Aorta (tissue), 5 donors: ENCODE measurements at regions not wholly inside any gene's neighbourhood (a gene's known extent, or its start where the extent isn't known, plus 50 kb on each side); places are given as distances from the start of the nearest gene placed in this dataset.
A peak's percentile ranks its signal among the peaks of the same experiment; 100 is the strongest.
"Not testable (repeated sequence)": the region's sequence is repeated elsewhere in the genome, so short reads cannot be mapped to it uniquely, and the experiment has no call there.

ENCODE experiments used
- ATAC-seq: fragments of 200-7000 bp; cut with Tn5 transposase; one replicate; pipeline ENCODE4 v1.9.1; 2022; ENCODE audit warnings: moderate library complexity; ENCODE audit not compliant: low FRiP score
- DNase-seq, 2 donors: peaks; one replicate each; pipeline ENCODE4 v3.0.0-alpha.2; 2020
- H3K27ac ChIP-seq, 2 donors: one replicate each; pipeline ENCODE4 v1.5.1; 2013; ENCODE audit warnings: low read length in 2 of 2, mild to moderate bottlenecking in 2 of 2, moderate library complexity in 2 of 2, control low read depth in 1 of 2, inconsistent platforms in 1 of 2, low read depth in 1 of 2
- H3K27me3 ChIP-seq, 2 donors: one replicate each; pipeline ENCODE4 v1.6.1; 2013; ENCODE audit warnings: control low read depth in 1 of 2, low read length in 1 of 2, mild to moderate bottlenecking in 1 of 2, moderate library complexity in 1 of 2; ENCODE audit not compliant: insufficient read depth in 2 of 2, control insufficient read depth in 1 of 2
- H3K36me3 ChIP-seq, 2 donors: one replicate each; pipeline ENCODE4 v1.6.1; 2013; ENCODE audit warnings: control low read depth in 1 of 2, low read length in 1 of 2, mild to moderate bottlenecking in 1 of 2; ENCODE audit not compliant: insufficient read depth in 2 of 2, control insufficient read depth in 1 of 2
- H3K4me1 ChIP-seq, 2 donors: one replicate each; pipeline ENCODE4 v1.6.1; 2013; ENCODE audit warnings: low read length in 2 of 2, control low read depth in 1 of 2, mild to moderate bottlenecking in 1 of 2, moderate library complexity in 1 of 2; ENCODE audit not compliant: insufficient read depth in 2 of 2, control insufficient read depth in 1 of 2
- H3K4me3 ChIP-seq, 2 donors: one replicate each; pipeline ENCODE4 v1.5.1; 2013; ENCODE audit warnings: low read length in 2 of 2, control low read depth in 1 of 2, mild to moderate bottlenecking in 1 of 2
- H3K9me3 ChIP-seq: one replicate; pipeline ENCODE4 v1.6.1; 2013; ENCODE audit warnings: mild to moderate bottlenecking, low read length; ENCODE audit not compliant: control insufficient read depth
- WGBS, 2 donors: extraction: QIAGEN DNeasy Blood & Tissue Kit; methylation state at CpG; one replicate each; pipeline ENCODE4 v1.1.7; 2013; 5-methylcytosine and 5-hydroxymethylcytosine counted together
- intact Hi-C, 2 donors: fragments of 100-400 bp; cut with DNase I; formaldehyde crosslinking; loops; one replicate each; pipeline versions ENCODE4 v1.14.2 to v1.15.0; 2022
- donor health status: healthy with polysubstance abuse.
- donor health status: Bipolar disorder and iron deficiency.
- donor health status: DM: no; HTN: no; CAD: no.
- donor health status: DM: no; HTN: no; CAD: no.
- donor health status: DM: yes; HTN: yes; CAD: no.

GRCh38 chr6:100228834-100229441, 234.9 kb upstream of the MCHR2 start:
- no peaks in the 10 kb centered on the region for H3K27me3 ChIP-seq
- H3K36me3 ChIP-seq: no peaks in the 10 kb centered on the region
- ATAC-seq (peak; percentile 92), DNase-seq (peak; percentile 82 to 88)
- intact Hi-C loops: no loop called here
- H3K4me3 ChIP-seq: peak overlapping the region; percentile 35 to 94
- WGBS, 2 donors: 0 to 1% methylated on average over 30 of the region's 30 CpGs
- H3K27ac ChIP-seq: no peak overlapping the region
- H3K9me3 ChIP-seq: no peaks in the 10 kb centered on the region
- H3K4me1 ChIP-seq: no peaks in the 10 kb centered on the region

DNA sequence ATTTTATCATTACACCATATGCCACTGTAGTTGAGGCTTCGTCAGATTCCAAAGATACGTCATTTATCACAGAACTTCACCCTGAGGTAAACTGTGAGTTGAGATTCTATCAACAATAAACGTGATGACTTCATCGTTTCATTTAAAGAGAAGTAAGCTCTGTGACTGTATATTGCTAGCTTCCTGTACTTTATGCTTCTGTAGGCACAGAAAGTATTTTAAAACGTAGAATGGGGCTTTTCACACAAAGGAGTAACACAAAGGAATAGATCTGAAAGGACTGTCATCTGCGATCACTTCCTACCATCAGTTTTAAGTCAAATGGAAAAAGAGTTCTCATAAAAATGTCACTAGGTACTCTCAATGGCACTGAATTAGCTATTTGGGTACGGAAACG, 234.4 kb upstream of the MCHR2 start:
- Histone ChIP-seq H3K4me1 (no peaks in the 10 kb centered on the region), H3K36me3 (no peaks in the 10 kb centered on the region), H3K27me3 (no peaks in the 10 kb centered on the region), H3K27ac (no peak overlapping the region), H3K9me3 (no peaks in the 10 kb centered on the region), H3K4me3 (peak overlapping the region; percentile 35 to 94)
- intact Hi-C loops: no loop called here
- 25 to 28% methylated on average over 8 of the region's 8 CpGs for WGBS, 2 donors
- no peak for ATAC-seq
- DNase-seq: no peak

- ATAC-seq: no peak
- Histone ChIP-seq H3K27ac (no peak overlapping the region), H3K4me3 (no peak overlapping the region), H3K36me3 (no peaks in the 10 kb centered on the region), H3K27me3 (no peaks in the 10 kb centered on the region), H3K9me3 (no peaks in the 10 kb centered on the region), H3K4me1 (no peaks in the 10 kb centered on the region)
- no peak for DNase-seq
- 44 to 67% methylated on average over 3 of the region's 3 CpGs for WGBS, 2 donors
- intact Hi-C loops: no loop called here
Measured at GRCh38 chr6:100226811-100227210, 232.8 kb upstream of the MCHR2 start.

GRCh38 chr6:100223952-100224351, 229.9 kb upstream of the MCHR2 start:
- H3K27ac ChIP-seq, H3K4me3 ChIP-seq, DNase-seq, intact Hi-C loops, H3K36me3 ChIP-seq, H3K4me1 ChIP-seq, H3K9me3 ChIP-seq, ATAC-seq, H3K27me3 ChIP-seq: not testable (repeated sequence)
- 85% methylated on average over 1 of the region's 1 CpG for WGBS, 2 donors

- H3K36me3 ChIP-seq: no peaks in the 10 kb centered on the region
- H3K27me3 ChIP-seq: no peaks in the 10 kb centered on the region
- no peak for DNase-seq
- peaks cover 2% of the 10 kb centered on the region for H3K9me3 ChIP-seq
- intact Hi-C loops: no loop called here
- ATAC-seq: no peak
- WGBS, 2 donors: 72 to 81% methylated on average over 4 of the region's 4 CpGs
- no peaks in the 10 kb centered on the region for H3K4me1 ChIP-seq
- no peak overlapping the region for H3K4me3 ChIP-seq
- H3K27ac ChIP-seq: no peak overlapping the region
Measured at GRCh38 chr6:100220543-100220942, 226.5 kb upstream of the MCHR2 start.

GRCh38 chr6:100217225-100218012, 223.4 kb upstream of the MCHR2 start:
- Histone ChIP-seq H3K36me3 (no peaks in the 10 kb centered on the region), H3K4me1 (no peaks in the 10 kb centered on the region), H3K27ac (no peak overlapping the region), H3K27me3 (no peaks in the 10 kb centered on the region), H3K9me3 (peaks cover 2% of the 10 kb centered on the region), H3K4me3 (no peak overlapping the region)
- DNase-seq: no peak
- no peak for ATAC-seq
- WGBS, 2 donors: 92 to 95% methylated on average over 2 of the region's 2 CpGs
- intact Hi-C loops: no loop called here

DNA sequence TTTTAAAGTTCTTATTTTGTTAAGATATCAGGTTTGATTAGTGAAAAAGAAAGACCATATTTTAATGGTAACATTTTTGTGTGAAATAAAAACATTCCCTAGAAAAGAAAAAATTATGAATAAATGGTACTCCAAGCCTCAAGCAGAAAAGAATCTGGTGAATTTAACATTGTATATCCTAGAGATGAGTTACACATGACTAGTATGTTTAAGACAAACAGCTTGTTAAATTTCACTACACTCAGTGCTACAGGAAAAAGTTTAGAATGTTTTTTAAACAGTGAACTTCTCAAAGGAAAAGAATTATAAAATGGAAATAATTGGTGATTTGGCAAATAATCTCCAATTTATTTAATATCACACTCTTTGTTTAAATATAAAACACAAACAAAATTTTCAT, 222.7 kb upstream of the MCHR2 start:
- no peak for ATAC-seq
- intact Hi-C loops: no loop called here

DNA sequence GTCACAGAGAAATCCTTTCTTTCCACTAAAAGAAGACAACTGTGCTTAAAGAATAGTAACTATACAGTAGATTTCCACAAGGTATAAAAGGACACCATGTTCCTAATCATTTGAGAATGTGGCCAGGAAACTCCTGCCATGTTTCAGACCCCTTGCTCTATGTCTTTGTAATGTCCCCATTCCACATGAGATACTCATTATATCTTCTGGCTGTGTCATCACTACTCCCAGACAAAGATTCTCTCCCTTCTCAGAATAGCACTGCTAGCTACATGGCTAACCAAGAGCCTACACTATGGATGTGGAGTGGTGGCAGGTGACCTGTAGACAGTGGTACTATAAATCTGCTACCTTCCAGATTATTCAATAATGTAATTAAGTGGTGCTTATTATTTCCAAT, 218.1 kb upstream of the MCHR2 start:
- Histone ChIP-seq H3K4me3 (no peak overlapping the region), H3K36me3 (no peaks in the 10 kb centered on the region), H3K4me1 (no peaks in the 10 kb centered on the region), H3K9me3 (no peaks in the 10 kb centered on the region), H3K27me3 (no peaks in the 10 kb centered on the region), H3K27ac (no peak overlapping the region)
- no peak for DNase-seq
- intact Hi-C loops: no loop called here
- ATAC-seq: no peak

More for the DNA sequence above, 222.7 kb upstream of the MCHR2 start:
- DNase-seq: no peak
- Histone ChIP-seq H3K36me3 (no peaks in the 10 kb centered on the region), H3K9me3 (peaks cover 2% of the 10 kb centered on the region), H3K27me3 (no peaks in the 10 kb centered on the region), H3K27ac (no peak overlapping the region), H3K4me3 (no peak overlapping the region), H3K4me1 (no peaks in the 10 kb centered on the region)
